B cell (primary cell): ENCODE measurements at regions not wholly inside any gene's neighbourhood (a gene's known extent, or its start where the extent isn't known, plus 50 kb on each side); places are given as distances from the start of the nearest gene placed in this dataset. TPM values are rescaled to one million over a fixed set of nuclear protein-coding genes. Genes with fewer than 3 reads are reported as not detected.

Experiments
- ATAC-seq: fragments of 200-7000 bp; cut with Tn5 transposase; one replicate; pipeline ENCODE4 v1.10.0; 2021; ENCODE audit warnings: low read depth, mild to moderate bottlenecking, moderate number of reproducible peaks, moderate library complexity
- CTCF ChIA-PET: fragments of 350-600 bp; sonication (Branson Sonifier 250); formaldehyde crosslinking; loops from one replicate; lab custom pipeline; 2021; ENCODE audit warnings: antibody characterized with exemption, inconsistent platforms; lab: Charles Lee
- POLR2A ChIA-PET: fragments of 350-600 bp; sonication (Branson Sonifier 250); formaldehyde crosslinking; loops from one replicate; lab custom pipeline; 2021; ENCODE audit warnings: antibody characterized with exemption; lab: Charles Lee
- DNase-seq: peaks from one replicate; pipeline ENCODE4 v3.0.0; 2013
- H2AFZ ChIP-seq: 2 replicates; pipeline ENCODE4 v1.6.1; 2012; ENCODE audit warnings: mild to moderate bottlenecking, low read depth, low read length; ENCODE audit not compliant: insufficient read depth, poor library complexity, severe bottlenecking
- H3K27ac ChIP-seq, 2 donors: 1 replicate in 1 of 2; 2 replicates in 1 of 2; pipeline ENCODE4 v1.5.1; 2012 to 2013; ENCODE audit warnings: low read length in 2 of 2, mild to moderate bottlenecking in 2 of 2, moderate library complexity in 1 of 2
- H3K27me3 ChIP-seq, 4 experiments: fragments of 200-600 bp in 1 of 4; sonication (generic) in 1 of 4; replicated peaks in 1 of 4; 1 replicate in 2 of 4; 2 replicates in 2 of 4; pipeline versions ENCODE4 v1.6.1 to v1.7.0; 2013 to 2016; ENCODE audit warnings: low read length in 3 of 4, mild to moderate bottlenecking in 2 of 4, mixed read lengths in 1 of 4, moderate library complexity in 1 of 4; ENCODE audit not compliant: insufficient read depth in 4 of 4, control insufficient read depth in 3 of 4; ENCODE audit errors: control extremely low read depth in 1 of 4
- H3K36me3 ChIP-seq, 2 experiments: replicated peaks in 1 of 2; 1 replicate in 1 of 2; 2 replicates in 1 of 2; pipeline versions ENCODE4 v1.6.1 to v1.7.1; 2013; ENCODE audit warnings: low read length in 1 of 2; ENCODE audit not compliant: insufficient read depth in 2 of 2, control insufficient read depth in 1 of 2; ENCODE audit errors: control extremely low read depth in 1 of 2, extremely low read depth in 1 of 2
- H3K4me1 ChIP-seq, 2 donors: fragments of 200-600 bp in 1 of 2; sonication (generic) in 1 of 2; 1 replicate in 1 of 2; 2 replicates in 1 of 2; pipeline versions ENCODE4 v1.5.1 to v1.6.1; 2013 to 2017; ENCODE audit warnings: low read length in 2 of 2; ENCODE audit not compliant: control insufficient read depth in 2 of 2, insufficient read depth in 2 of 2
- H3K4me2 ChIP-seq: replicated peaks from 2 replicates; pipeline ENCODE3; 2012; ENCODE audit warnings: mild to moderate bottlenecking, low read depth, low read length; ENCODE audit not compliant: poor library complexity, severe bottlenecking
- H3K4me3 ChIP-seq, 5 experiments: fragments of 200-600 bp in 1 of 5; sonication (generic) in 1 of 5; 1 replicate in 3 of 5; 2 replicates in 2 of 5; pipeline versions ENCODE4 v1.5.1 to v1.7.0; 2011 to 2016; ENCODE audit warnings: low read length in 4 of 5, mild to moderate bottlenecking in 4 of 5, low read depth in 2 of 5, control low read depth in 1 of 5, moderate library complexity in 1 of 5; ENCODE audit not compliant: insufficient read depth in 1 of 5; ENCODE audit errors: control extremely low read depth in 1 of 5, extremely low read depth in 1 of 5
- H3K79me2 ChIP-seq: fragments of 200-600 bp; sonication (generic); one replicate; pipeline ENCODE4 v1.6.0; 2016; ENCODE audit warnings: low read length; ENCODE audit not compliant: control insufficient read depth, insufficient read depth
- H3K9ac ChIP-seq: fragments of 200-600 bp; sonication (generic); 2 replicates; pipeline ENCODE4 v1.6.1; 2017; ENCODE audit warnings: mild to moderate bottlenecking, low read length, moderate library complexity
- H3K9me3 ChIP-seq, 3 donors: one replicate each; pipeline versions ENCODE4 v1.6.1 to v1.7.1; 2013; ENCODE audit warnings: low read length in 2 of 3; ENCODE audit not compliant: control insufficient read depth in 2 of 3, insufficient read depth in 1 of 3; ENCODE audit errors: control extremely low read depth in 1 of 3
- H4K20me1 ChIP-seq: 2 replicates; pipeline ENCODE4 v1.6.0; 2012; ENCODE audit warnings: mild to moderate bottlenecking, low read length; ENCODE audit not compliant: insufficient read depth, control insufficient read depth, poor library complexity, severe bottlenecking
- H3K27ac Mint-ChIP-seq: one replicate; pipeline ENCODE4 v1.8.0; 2021; ENCODE audit warnings: mixed read lengths
- H3K27me3 Mint-ChIP-seq: one replicate; pipeline ENCODE4 v1.8.0; 2021; ENCODE audit warnings: mixed read lengths
- H3K4me1 Mint-ChIP-seq: one replicate; pipeline ENCODE4 v1.8.0; 2021; ENCODE audit warnings: mixed read lengths
- H3K4me3 Mint-ChIP-seq: one replicate; pipeline ENCODE4 v1.8.0; 2021; ENCODE audit warnings: mixed read lengths
- H3K9me3 Mint-ChIP-seq: one replicate; pipeline ENCODE4 v1.8.0; 2022; ENCODE audit warnings: mixed read lengths; ENCODE audit not compliant: insufficient read depth
- EZH2 ChIP-seq: IDR thresholded peaks from 2 replicates; pipeline ENCODE4 v1.6.1; 2012; ENCODE audit warnings: borderline replicate concordance, low read depth, mild to moderate bottlenecking, moderate library complexity, low read length; ENCODE audit not compliant: insufficient read depth, poor library complexity, severe bottlenecking
- WGBS: methylation state at CpG from one replicate; pipeline ENCODE4 v1.1.5; 2013; ENCODE audit warnings: missing lambda C conversion rate; ENCODE audit not compliant: insufficient coverage; 5-methylcytosine and 5-hydroxymethylcytosine counted together
- intact Hi-C: fragments of 100-400 bp; cut with micrococcal nuclease; formaldehyde crosslinking; loops from one replicate; pipeline ENCODE4 v1.10.0; 2022
- small RNA-seq: library from RNA; depleted of rRNA; stranded (forward); fragments of <200 nt; gene quantifications from one replicate; pipeline ENCODE3, GENCODE V24; 2012; ENCODE audit warnings: low replicate concordance, low read depth; ENCODE audit not compliant: insufficient read length
- TF ChIP-seq, protein P1 (sequence below): fragments of 200-600 bp; IDR thresholded peaks from one replicate; pipeline ENCODE4 v1.8.0; 2022; ENCODE audit warnings: antibody characterized with exemption, mild to moderate bottlenecking

DNA sequence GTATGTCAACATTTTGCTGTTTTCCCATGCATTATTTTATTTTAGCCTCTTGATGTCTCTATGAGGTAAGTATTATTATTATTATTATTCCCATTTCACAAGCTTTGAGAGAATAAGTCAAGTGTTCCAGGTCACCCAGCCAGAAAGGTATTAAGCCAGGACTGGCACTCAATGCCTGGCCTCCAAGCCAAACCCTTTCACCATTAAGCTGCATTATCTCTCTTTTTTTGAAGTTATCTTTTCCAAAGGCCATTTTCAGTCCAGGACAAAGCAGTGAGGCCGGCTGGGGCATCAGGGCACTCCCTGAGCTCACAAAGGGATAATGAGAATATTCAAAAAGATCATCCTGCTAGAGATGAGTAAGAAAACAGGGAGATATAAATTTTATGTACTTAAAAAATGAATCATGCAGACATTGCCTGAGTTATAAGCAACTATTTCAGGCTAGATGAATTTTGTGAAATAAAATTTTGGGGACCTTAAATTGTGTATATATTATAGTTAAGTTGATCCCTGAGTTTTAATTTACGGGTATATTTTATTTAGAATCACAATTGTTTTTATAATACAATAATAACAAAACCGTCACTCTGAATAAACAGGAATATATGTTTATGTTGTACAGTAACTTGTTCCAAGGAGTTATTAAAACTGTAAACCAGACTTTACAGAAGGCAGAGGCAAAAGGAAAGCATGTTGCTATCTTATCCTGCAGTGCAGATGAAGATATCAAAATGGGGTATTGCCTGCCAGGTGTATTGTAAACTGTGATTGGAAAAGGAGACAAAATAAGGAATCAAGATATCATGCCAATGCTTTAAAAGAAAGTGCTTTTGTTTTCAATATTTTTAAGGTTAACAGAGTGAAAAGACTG lies 51.3 kb upstream of the CAV2 start:
- ATAC-seq (no peak), DNase-seq (no peak)
- Histone ChIP-seq H3K9ac (no peak overlapping the region), H3K4me3 (no peak overlapping the region), H3K4me2 (no peak overlapping the region), H4K20me1 (no peaks in the 10 kb centered on the region), H3K4me1 (no peaks in the 10 kb centered on the region), H3K9me3 (no peaks in the 10 kb centered on the region), H3K27me3 (peaks cover 0 to 5% (median 0%) of the 10 kb centered on the region in 4 experiments), H3K79me2 (no peaks in the 10 kb centered on the region), H3K36me3 (no peaks in the 10 kb centered on the region), H2AFZ (no peak overlapping the region), H3K27ac (no peak overlapping the region)
- no peak for TF ChIP-seq EZH2
- TF ChIP-seq, protein P1, sequence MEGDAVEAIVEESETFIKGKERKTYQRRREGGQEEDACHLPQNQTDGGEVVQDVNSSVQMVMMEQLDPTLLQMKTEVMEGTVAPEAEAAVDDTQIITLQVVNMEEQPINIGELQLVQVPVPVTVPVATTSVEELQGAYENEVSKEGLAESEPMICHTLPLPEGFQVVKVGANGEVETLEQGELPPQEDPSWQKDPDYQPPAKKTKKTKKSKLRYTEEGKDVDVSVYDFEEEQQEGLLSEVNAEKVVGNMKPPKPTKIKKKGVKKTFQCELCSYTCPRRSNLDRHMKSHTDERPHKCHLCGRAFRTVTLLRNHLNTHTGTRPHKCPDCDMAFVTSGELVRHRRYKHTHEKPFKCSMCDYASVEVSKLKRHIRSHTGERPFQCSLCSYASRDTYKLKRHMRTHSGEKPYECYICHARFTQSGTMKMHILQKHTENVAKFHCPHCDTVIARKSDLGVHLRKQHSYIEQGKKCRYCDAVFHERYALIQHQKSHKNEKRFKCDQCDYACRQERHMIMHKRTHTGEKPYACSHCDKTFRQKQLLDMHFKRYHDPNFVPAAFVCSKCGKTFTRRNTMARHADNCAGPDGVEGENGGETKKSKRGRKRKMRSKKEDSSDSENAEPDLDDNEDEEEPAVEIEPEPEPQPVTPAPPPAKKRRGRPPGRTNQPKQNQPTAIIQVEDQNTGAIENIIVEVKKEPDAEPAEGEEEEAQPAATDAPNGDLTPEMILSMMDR, result no peak
- Mint-ChIP-seq H3K27ac (no peak overlapping the region), H3K4me3 (no peak overlapping the region), H3K4me1 (no peaks in the 10 kb centered on the region), H3K9me3 (no peaks in the 10 kb centered on the region), H3K27me3 (peaks cover 29% of the 10 kb centered on the region)
- intact Hi-C loops, result no loop called here
- WGBS, result no CpG with 5 or more reads among the region's 3 CpGs
- CTCF ChIA-PET, result no interaction called here
- POLR2A ChIA-PET, result no interaction called here

DNA sequence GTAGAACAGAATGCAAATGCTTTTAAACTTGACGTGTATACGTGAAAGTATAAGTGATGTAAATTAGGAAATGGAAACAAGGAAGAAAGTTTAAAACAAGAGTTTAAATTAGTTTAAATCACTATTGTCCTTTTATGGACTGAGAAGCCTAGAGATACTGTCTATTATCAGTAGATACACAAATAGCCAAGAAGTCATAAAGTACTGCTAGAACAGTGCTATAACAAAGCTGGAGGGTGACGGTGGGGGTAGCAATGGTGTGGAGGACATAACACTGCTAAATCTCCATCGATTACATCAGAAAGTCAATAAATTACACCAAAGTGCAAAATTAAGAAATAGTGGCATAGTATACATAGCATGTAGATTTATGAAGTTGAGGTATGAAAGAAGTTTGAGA lies 50.1 kb upstream of the CAV2 start:
- Mint-ChIP-seq H3K9me3 (no peaks in the 10 kb centered on the region), H3K27ac (no peak overlapping the region), H3K4me1 (no peaks in the 10 kb centered on the region), H3K4me3 (no peak overlapping the region), H3K27me3 (peaks cover 22% of the 10 kb centered on the region)
- no peaks in the 10 kb centered on the region for H4K20me1 ChIP-seq
- H3K27me3 ChIP-seq, result peaks cover 0 to 5% (median 0%) of the 10 kb centered on the region in 4 experiments
- no peak for TF ChIP-seq EZH2
- TF ChIP-seq, protein P1, result no peak
- WGBS, result no CpG with 5 or more reads among the region's 4 CpGs
- ChIA-PET POLR2A (no interaction called here), CTCF (no interaction called here)
- H3K9me3 ChIP-seq, result no peaks in the 10 kb centered on the region
- ATAC-seq, result no peak
- no peak overlapping the region for H3K27ac ChIP-seq
- intact Hi-C loops, result no loop called here
- no peaks in the 10 kb centered on the region for H3K79me2 ChIP-seq
- H3K36me3 ChIP-seq, result no peaks in the 10 kb centered on the region
- no peak overlapping the region for H3K4me2 ChIP-seq
- H2AFZ ChIP-seq, result no peak overlapping the region
- no peaks in the 10 kb centered on the region for H3K4me1 ChIP-seq
- no peak overlapping the region for H3K9ac ChIP-seq
- no peak overlapping the region for H3K4me3 ChIP-seq
- DNase-seq, result no peak

Small RNA genes lying in the stretch of these regions (small RNA-seq; reads per million reads assigned to genes)
- not detected for gene RF00017
